Spleen (tissue), 7 donors: ENCODE measurements at regions not wholly inside any gene's neighbourhood (a gene's known extent, or its start where the extent isn't known, plus 50 kb on each side); places are given as distances from the start of the nearest gene placed in this dataset.

Source experiments
- POLR2A ChIP-seq, 3 donors: fragments of 450-650 bp; IDR thresholded peaks; one replicate each; pipeline ENCODE4 v1.5.1; 2017; ENCODE audit warnings: antibody characterized with exemption in 3 of 3, mild to moderate bottlenecking in 1 of 3
- POLR2AphosphoS5 ChIP-seq, 3 donors: sonication (generic); formaldehyde crosslinking; IDR thresholded peaks; one replicate each; pipeline ENCODE4 v1.5.1; 2017; ENCODE audit warnings: antibody characterized with exemption in 3 of 3
- TF ChIP-seq, protein P1 (sequence below), 11 experiments: fragments of 200-600 bp in 7 of 11; fragments of 450-650 bp in 4 of 11; sonication (generic) in 4 of 11; IDR thresholded peaks in 8 of 11; conservative IDR thresholded peaks in 3 of 11; 1 replicate in 7 of 11; 2 replicates in 4 of 11; pipeline versions ENCODE4 v1.4.0 to v1.8.0; 2016 to 2021; ENCODE audit warnings: antibody characterized with exemption in 11 of 11, inconsistent platforms in 4 of 11, mild to moderate bottlenecking in 1 of 11
- donor health status: DM: no; HTN: no; CAD: no; lungs with moderate emphysema.
- donor health status: DM: no; HTN: no; CAD: no.
- donor health status: DM: no; HTN: no; CAD: no.

DNA sequence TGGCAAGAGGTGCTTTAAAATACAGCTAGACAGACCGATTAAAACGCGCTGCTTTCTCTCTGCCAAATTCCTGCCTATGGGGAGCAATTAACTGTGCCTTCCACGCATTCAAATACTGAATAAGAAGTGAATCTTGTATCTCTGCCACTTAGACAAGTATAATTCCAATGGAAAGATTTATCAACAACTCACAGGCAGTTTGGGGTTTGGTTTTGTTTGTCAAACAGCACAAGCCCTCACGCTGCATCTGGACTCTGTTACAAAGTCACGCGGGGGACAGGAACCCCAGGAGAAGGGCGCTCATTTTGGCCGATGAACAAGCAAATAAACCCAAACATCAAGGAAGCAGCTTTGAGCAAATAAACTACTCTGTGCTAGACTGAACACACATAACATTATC lies 61.8 kb upstream of the TMCO5A start:
- TF ChIP-seq, protein P1, sequence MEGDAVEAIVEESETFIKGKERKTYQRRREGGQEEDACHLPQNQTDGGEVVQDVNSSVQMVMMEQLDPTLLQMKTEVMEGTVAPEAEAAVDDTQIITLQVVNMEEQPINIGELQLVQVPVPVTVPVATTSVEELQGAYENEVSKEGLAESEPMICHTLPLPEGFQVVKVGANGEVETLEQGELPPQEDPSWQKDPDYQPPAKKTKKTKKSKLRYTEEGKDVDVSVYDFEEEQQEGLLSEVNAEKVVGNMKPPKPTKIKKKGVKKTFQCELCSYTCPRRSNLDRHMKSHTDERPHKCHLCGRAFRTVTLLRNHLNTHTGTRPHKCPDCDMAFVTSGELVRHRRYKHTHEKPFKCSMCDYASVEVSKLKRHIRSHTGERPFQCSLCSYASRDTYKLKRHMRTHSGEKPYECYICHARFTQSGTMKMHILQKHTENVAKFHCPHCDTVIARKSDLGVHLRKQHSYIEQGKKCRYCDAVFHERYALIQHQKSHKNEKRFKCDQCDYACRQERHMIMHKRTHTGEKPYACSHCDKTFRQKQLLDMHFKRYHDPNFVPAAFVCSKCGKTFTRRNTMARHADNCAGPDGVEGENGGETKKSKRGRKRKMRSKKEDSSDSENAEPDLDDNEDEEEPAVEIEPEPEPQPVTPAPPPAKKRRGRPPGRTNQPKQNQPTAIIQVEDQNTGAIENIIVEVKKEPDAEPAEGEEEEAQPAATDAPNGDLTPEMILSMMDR (IDR thresholded peaks at IDR 0.05 in 8 of 11, conservative IDR thresholded peaks at IDR 0.05 in 3 of 11): no peak
- no peak for TF ChIP-seq POLR2AphosphoS5 (IDR thresholded peaks at IDR 0.05)
- no peak for TF ChIP-seq POLR2A (IDR thresholded peaks at IDR 0.05)
